ENCODE measurements at regions not wholly inside any gene's neighbourhood (a gene's known extent, or its start where the extent isn't known, plus 50 kb on each side); places are given as distances from the start of the nearest gene placed in this dataset.

DNA sequence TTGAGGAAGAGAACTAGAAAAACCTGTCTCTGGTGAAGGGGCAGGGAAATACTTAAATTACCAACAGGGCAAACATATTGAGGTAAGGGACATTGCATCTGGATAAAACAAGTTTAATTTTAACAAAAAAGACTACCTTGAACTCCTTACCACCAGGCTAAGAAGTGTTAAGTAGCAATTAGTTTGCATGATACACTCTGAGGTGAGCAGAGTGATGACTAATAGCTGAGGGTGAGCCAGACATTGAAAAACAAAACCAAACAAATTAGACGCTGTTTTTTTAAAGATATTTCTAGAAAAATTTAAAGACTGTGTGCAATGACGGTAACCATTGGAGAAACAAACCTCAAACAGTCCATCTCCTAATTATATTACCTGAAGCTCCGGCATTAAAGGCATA, 105.9 kb downstream of the ANKRD7 start:
- TF ChIP-seq, protein P1, sequence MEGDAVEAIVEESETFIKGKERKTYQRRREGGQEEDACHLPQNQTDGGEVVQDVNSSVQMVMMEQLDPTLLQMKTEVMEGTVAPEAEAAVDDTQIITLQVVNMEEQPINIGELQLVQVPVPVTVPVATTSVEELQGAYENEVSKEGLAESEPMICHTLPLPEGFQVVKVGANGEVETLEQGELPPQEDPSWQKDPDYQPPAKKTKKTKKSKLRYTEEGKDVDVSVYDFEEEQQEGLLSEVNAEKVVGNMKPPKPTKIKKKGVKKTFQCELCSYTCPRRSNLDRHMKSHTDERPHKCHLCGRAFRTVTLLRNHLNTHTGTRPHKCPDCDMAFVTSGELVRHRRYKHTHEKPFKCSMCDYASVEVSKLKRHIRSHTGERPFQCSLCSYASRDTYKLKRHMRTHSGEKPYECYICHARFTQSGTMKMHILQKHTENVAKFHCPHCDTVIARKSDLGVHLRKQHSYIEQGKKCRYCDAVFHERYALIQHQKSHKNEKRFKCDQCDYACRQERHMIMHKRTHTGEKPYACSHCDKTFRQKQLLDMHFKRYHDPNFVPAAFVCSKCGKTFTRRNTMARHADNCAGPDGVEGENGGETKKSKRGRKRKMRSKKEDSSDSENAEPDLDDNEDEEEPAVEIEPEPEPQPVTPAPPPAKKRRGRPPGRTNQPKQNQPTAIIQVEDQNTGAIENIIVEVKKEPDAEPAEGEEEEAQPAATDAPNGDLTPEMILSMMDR (IDR thresholded peaks at IDR 0.05; ENCODE audit: insufficient read depth, low read depth, low read length), result no peak
- no peak for TF ChIP-seq EZH2 (IDR thresholded peaks at IDR 0.05; ENCODE audit: insufficient read depth, low read length)

Data from astrocyte (in vitro differentiated cells and primary cell).